ENCODE measurements at regions not wholly inside any gene's neighbourhood (a gene's known extent, or its start where the extent isn't known, plus 50 kb on each side); places are given as distances from the start of the nearest gene placed in this dataset.

- TF ChIP-seq POLR2A (IDR thresholded peaks at IDR 0.05; ENCODE audit: low read depth, low read length) = no peak
- TF ChIP-seq TAF1 (IDR thresholded peaks at IDR 0.05; ENCODE audit: low read depth, low read length) = no peak
- TF ChIP-seq POLR2AphosphoS5 (IDR thresholded peaks at IDR 0.05; ENCODE audit: low read depth, low read length) = no peak
- no peak for TF ChIP-seq PAX5 (IDR thresholded peaks at IDR 0.05; ENCODE audit: insufficient read depth, low read length, severe bottlenecking)
Observed at GRCh38 chr12:40515041-40515816, 177.0 kb upstream of the CNTN1 start.

Measured in GM12891 (cell line).